CD14-positive monocyte (primary cell): ENCODE measurements at regions not wholly inside any gene's neighbourhood (a gene's known extent, or its start where the extent isn't known, plus 50 kb on each side); places are given as distances from the start of the nearest gene placed in this dataset.
A peak's percentile ranks its signal among the peaks of the same experiment; 100 is the strongest.

Source experiments
- DNase-seq, 3 donors: peaks; one replicate each; pipeline ENCODE4 v3.0.0-alpha.2; 2011 to 2022
- H2AFZ ChIP-seq: 2 replicates; pipeline ENCODE4 v1.6.0; 2012; ENCODE audit warnings: mild to moderate bottlenecking, low read depth, low read length, inconsistent platforms; ENCODE audit not compliant: insufficient read depth, poor library complexity, severe bottlenecking
- H3K27ac ChIP-seq, 2 donors: 1 replicate in 1 of 2; 2 replicates in 1 of 2; pipeline ENCODE4 v1.5.1; 2012 to 2013; ENCODE audit warnings: low read length in 2 of 2, control low read depth in 1 of 2, inconsistent platforms in 1 of 2, low read depth in 1 of 2, mild to moderate bottlenecking in 1 of 2
- H3K27me3 ChIP-seq, 2 donors: one replicate each; pipeline versions ENCODE4 v1.6.0 to v1.6.1; 2011 to 2013; ENCODE audit warnings: low read length in 2 of 2; ENCODE audit not compliant: control insufficient read depth in 2 of 2, insufficient read depth in 2 of 2
- H3K36me3 ChIP-seq, 2 donors: replicated peaks in 1 of 2; 1 replicate in 1 of 2; 2 replicates in 1 of 2; pipeline versions ENCODE4 v1.5.1 to v1.6.1; 2012 to 2013; ENCODE audit warnings: low read length in 2 of 2, control low read depth in 1 of 2, inconsistent platforms in 1 of 2, mild to moderate bottlenecking in 1 of 2; ENCODE audit not compliant: insufficient read depth in 2 of 2, control insufficient read depth in 1 of 2
- H3K4me1 ChIP-seq, 2 donors: 1 replicate in 1 of 2; 2 replicates in 1 of 2; pipeline versions ENCODE4 v1.5.1 to v1.6.1; 2012 to 2013; ENCODE audit warnings: low read length in 2 of 2, control low read depth in 1 of 2, inconsistent platforms in 1 of 2, mild to moderate bottlenecking in 1 of 2, moderate library complexity in 1 of 2; ENCODE audit not compliant: insufficient read depth in 2 of 2, control insufficient read depth in 1 of 2
- H3K4me2 ChIP-seq: replicated peaks from 2 replicates; pipeline ENCODE3; 2012; ENCODE audit warnings: low read length, moderate library complexity, mild to moderate bottlenecking; ENCODE audit not compliant: poor library complexity, severe bottlenecking; ENCODE audit errors: extremely low read depth
- H3K4me3 ChIP-seq, 3 experiments: fragments of 200-600 bp in 1 of 3; sonication (generic) in 1 of 3; replicated peaks in 1 of 3; 1 replicate in 2 of 3; 2 replicates in 1 of 3; pipeline ENCODE4 v1.5.1; 2011 to 2013; ENCODE audit warnings: low read length in 3 of 3, mild to moderate bottlenecking in 3 of 3, control low read depth in 2 of 3, low read depth in 2 of 3, inconsistent platforms in 1 of 3, moderate library complexity in 1 of 3
- H3K79me2 ChIP-seq: 2 replicates; pipeline ENCODE4 v1.6.0; 2012; ENCODE audit warnings: mild to moderate bottlenecking, control low read depth, inconsistent platforms, low read length, moderate library complexity; ENCODE audit not compliant: insufficient read depth
- H3K9ac ChIP-seq: 2 replicates; pipeline ENCODE4 v1.6.0; 2017; ENCODE audit warnings: low read length, mild to moderate bottlenecking; ENCODE audit not compliant: insufficient read depth, poor library complexity, severe bottlenecking
- H3K9me3 ChIP-seq, 2 donors: replicated peaks in 1 of 2; 1 replicate in 1 of 2; 2 replicates in 1 of 2; pipeline versions ENCODE4 v1.5.1 to v1.6.1; 2012 to 2013; ENCODE audit warnings: low read length in 2 of 2, control low read depth in 1 of 2; ENCODE audit not compliant: control insufficient read depth in 1 of 2, insufficient read depth in 1 of 2
- H4K20me1 ChIP-seq: 2 replicates; pipeline ENCODE4 v1.6.0; 2012; ENCODE audit warnings: mild to moderate bottlenecking, low read length, control low read depth, moderate library complexity; ENCODE audit not compliant: insufficient read depth
- H3K27ac Mint-ChIP-seq, 7 donors: one replicate each; pipeline ENCODE4 v1.8.0; 2020; ENCODE audit warnings: mild to moderate bottlenecking in 7 of 7, mixed read lengths in 7 of 7, moderate library complexity in 6 of 7, inconsistent platforms in 2 of 7
- H3K27me3 Mint-ChIP-seq, 3 donors: one replicate each; pipeline ENCODE4 v1.8.0; 2021 to 2022; ENCODE audit warnings: low read depth in 3 of 3, mild to moderate bottlenecking in 3 of 3, mixed read lengths in 3 of 3, moderate library complexity in 3 of 3, inconsistent platforms in 1 of 3
- H3K36me3 Mint-ChIP-seq, 2 donors: one replicate each; pipeline ENCODE4 v1.8.0; 2020; ENCODE audit warnings: mixed read lengths in 2 of 2, inconsistent platforms in 1 of 2, mild to moderate bottlenecking in 1 of 2
- H3K4me1 Mint-ChIP-seq: one replicate; pipeline ENCODE4 v1.8.0; 2020; ENCODE audit warnings: mild to moderate bottlenecking, mixed read lengths
- H3K4me3 Mint-ChIP-seq, 2 donors: one replicate each; pipeline ENCODE4 v1.8.0; 2020; ENCODE audit warnings: mild to moderate bottlenecking in 2 of 2, mixed read lengths in 2 of 2, moderate library complexity in 1 of 2
- H3K9me3 Mint-ChIP-seq, 7 donors: one replicate each; pipeline ENCODE4 v1.8.0; 2020 to 2022; ENCODE audit warnings: mixed read lengths in 7 of 7, mild to moderate bottlenecking in 6 of 7, moderate library complexity in 6 of 7, inconsistent platforms in 2 of 7
- CTCF ChIP-seq: fragments of 200-600 bp; IDR thresholded peaks from one replicate; pipeline ENCODE4 v1.8.0; 2022; ENCODE audit warnings: antibody characterized with exemption, mild to moderate bottlenecking
- WGBS: methylation state at CpG from one replicate; pipeline ENCODE4 v1.1.5; 2013; ENCODE audit warnings: missing lambda C conversion rate; ENCODE audit not compliant: insufficient coverage; 5-methylcytosine and 5-hydroxymethylcytosine counted together
- intact Hi-C, 2 donors: fragments of 100-400 bp; cut with micrococcal nuclease; formaldehyde crosslinking; loops; one replicate each; pipeline versions ENCODE4 v1.15.0 to v1.15.1; 2023

GRCh38 chr7:47149971-47150370 lies 431.9 kb downstream of the TNS3 start:
- no peak overlapping the region for H3K9ac ChIP-seq
- no peaks in the 10 kb centered on the region for H3K36me3 ChIP-seq
- H3K4me3 Mint-ChIP-seq: no peak overlapping the region
- H3K4me1 ChIP-seq: peaks cover 0 to 53% of the 10 kb centered on the region in 2 donors
- H3K79me2 ChIP-seq: no peaks in the 10 kb centered on the region
- H3K27ac Mint-ChIP-seq: peak overlapping the region in 5 of 7 donors; percentile 63 to 92 (median 72)
- H3K4me3 ChIP-seq: no peak overlapping the region
- H3K27me3 ChIP-seq: no peaks in the 10 kb centered on the region
- peak overlapping the region in 1 of 2 donors; percentile 36 for H3K27ac ChIP-seq
- no peak overlapping the region for H2AFZ ChIP-seq
- H3K9me3 Mint-ChIP-seq: peaks cover 0 to 12% (median 4%) of the 10 kb centered on the region in 7 donors
- WGBS: 100% methylated on average over 1 of the region's 4 CpGs
- H4K20me1 ChIP-seq: no peaks in the 10 kb centered on the region
- H3K4me1 Mint-ChIP-seq: peaks cover 47% of the 10 kb centered on the region
- TF ChIP-seq CTCF: no peak
- intact Hi-C loops: no loop called here
- no peak for DNase-seq
- H3K4me2 ChIP-seq: no peak overlapping the region
- H3K36me3 Mint-ChIP-seq: no peaks in the 10 kb centered on the region
- H3K27me3 Mint-ChIP-seq: peaks cover 0 to 2% (median 0%) of the 10 kb centered on the region in 3 donors
- H3K9me3 ChIP-seq: no peaks in the 10 kb centered on the region

GRCh38 chr7:47149208-47149839 lies 432.6 kb downstream of the TNS3 start:
- Mint-ChIP-seq H3K36me3 (no peaks in the 10 kb centered on the region), H3K9me3 (peaks cover 0 to 12% (median 4%) of the 10 kb centered on the region in 7 donors), H3K27me3 (peaks cover 0 to 2% (median 0%) of the 10 kb centered on the region in 3 donors), H3K27ac (peak overlapping the region in 6 of 7 donors; percentile 41 to 92 (median 70)), H3K4me3 (no peak overlapping the region), H3K4me1 (peaks cover 42% of the 10 kb centered on the region)
- Histone ChIP-seq H3K36me3 (no peaks in the 10 kb centered on the region), H3K4me2 (no peak overlapping the region), H3K27ac (peak overlapping the region in 1 of 2 donors; percentile 36), H3K27me3 (no peaks in the 10 kb centered on the region), H3K4me3 (no peak overlapping the region), H3K79me2 (no peaks in the 10 kb centered on the region), H3K9me3 (no peaks in the 10 kb centered on the region), H3K9ac (no peak overlapping the region), H3K4me1 (peaks cover 0 to 49% of the 10 kb centered on the region in 2 donors), H4K20me1 (no peaks in the 10 kb centered on the region), H2AFZ (no peak overlapping the region)
- peak in 2 of 3 donors; percentile 11 to 26 for DNase-seq
- WGBS: 73% methylated on average over 3 of the region's 6 CpGs
- intact Hi-C loops: no loop called here
- TF ChIP-seq CTCF: no peak
